Sigmoid colon (tissue), 4 donors: ENCODE measurements at regions not wholly inside any gene's neighbourhood (a gene's known extent, or its start where the extent isn't known, plus 50 kb on each side); places are given as distances from the start of the nearest gene placed in this dataset.
"Not testable (repeated sequence)": the region's sequence is repeated elsewhere in the genome, so short reads cannot be mapped to it uniquely, and the experiment has no call there.

Experiments
- CTCF ChIP-seq, 4 experiments: fragments of 450-650 bp in 3 of 4; fragments of 200-600 bp in 1 of 4; IDR thresholded peaks; one replicate each; pipeline ENCODE4 v1.5.1; 2016 to 2019; ENCODE audit warnings: antibody characterized with exemption in 4 of 4, mild to moderate bottlenecking in 3 of 4, moderate library complexity in 2 of 4
- EP300 ChIP-seq, 4 donors: sonication (generic); formaldehyde crosslinking; IDR thresholded peaks; one replicate each; pipeline ENCODE4 v1.6.1; 2017; ENCODE audit warnings: antibody characterized with exemption in 4 of 4
- POLR2A ChIP-seq, 2 donors: fragments of 450-650 bp; IDR thresholded peaks; one replicate each; pipeline ENCODE4 v1.6.1; 2016; ENCODE audit warnings: antibody characterized with exemption in 2 of 2, mild to moderate bottlenecking in 2 of 2, moderate library complexity in 2 of 2
- POLR2AphosphoS5 ChIP-seq, 4 donors: sonication (generic); formaldehyde crosslinking; IDR thresholded peaks; one replicate each; pipeline ENCODE4 v1.6.1; 2017; ENCODE audit warnings: antibody characterized with exemption in 4 of 4

GRCh38 chr14:105663323-105663722, 136.9 kb downstream of the TMEM121 start:
- TF ChIP-seq CTCF, POLR2AphosphoS5, POLR2A, EP300 (IDR thresholded peaks at IDR 0.05): not testable (repeated sequence)
